ENCODE measurements at regions not wholly inside any gene's neighbourhood (a gene's known extent, or its start where the extent isn't known, plus 50 kb on each side); places are given as distances from the start of the nearest gene placed in this dataset.

GRCh38 chr2:12507295-12507694, 209.4 kb upstream of the TRIB2 start:
- Histone ChIP-seq H3K4me1 (peaks cover 8% of the 10 kb centered on the region), H3K9me3 (replicated peaks) (peaks cover 9% of the 10 kb centered on the region), H3K36me3 (no peaks in the 10 kb centered on the region), H3K27ac (replicated peaks) (no peak overlapping the region), H3K27me3 (ENCODE audit: low read depth) (no peaks in the 10 kb centered on the region), H3K4me3 (no peak overlapping the region)
- TF ChIP-seq, protein P1, sequence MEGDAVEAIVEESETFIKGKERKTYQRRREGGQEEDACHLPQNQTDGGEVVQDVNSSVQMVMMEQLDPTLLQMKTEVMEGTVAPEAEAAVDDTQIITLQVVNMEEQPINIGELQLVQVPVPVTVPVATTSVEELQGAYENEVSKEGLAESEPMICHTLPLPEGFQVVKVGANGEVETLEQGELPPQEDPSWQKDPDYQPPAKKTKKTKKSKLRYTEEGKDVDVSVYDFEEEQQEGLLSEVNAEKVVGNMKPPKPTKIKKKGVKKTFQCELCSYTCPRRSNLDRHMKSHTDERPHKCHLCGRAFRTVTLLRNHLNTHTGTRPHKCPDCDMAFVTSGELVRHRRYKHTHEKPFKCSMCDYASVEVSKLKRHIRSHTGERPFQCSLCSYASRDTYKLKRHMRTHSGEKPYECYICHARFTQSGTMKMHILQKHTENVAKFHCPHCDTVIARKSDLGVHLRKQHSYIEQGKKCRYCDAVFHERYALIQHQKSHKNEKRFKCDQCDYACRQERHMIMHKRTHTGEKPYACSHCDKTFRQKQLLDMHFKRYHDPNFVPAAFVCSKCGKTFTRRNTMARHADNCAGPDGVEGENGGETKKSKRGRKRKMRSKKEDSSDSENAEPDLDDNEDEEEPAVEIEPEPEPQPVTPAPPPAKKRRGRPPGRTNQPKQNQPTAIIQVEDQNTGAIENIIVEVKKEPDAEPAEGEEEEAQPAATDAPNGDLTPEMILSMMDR (IDR thresholded peaks at IDR 0.05; ENCODE audit: borderline replicate concordance), result no peak
- no peak for DNase-seq
- intact Hi-C loops (cut with micrococcal nuclease), result no loop called here

GRCh38 chr2:12510070-12510469, 206.7 kb upstream of the TRIB2 start:
- intact Hi-C loops (cut with micrococcal nuclease), result no loop called here

DNA sequence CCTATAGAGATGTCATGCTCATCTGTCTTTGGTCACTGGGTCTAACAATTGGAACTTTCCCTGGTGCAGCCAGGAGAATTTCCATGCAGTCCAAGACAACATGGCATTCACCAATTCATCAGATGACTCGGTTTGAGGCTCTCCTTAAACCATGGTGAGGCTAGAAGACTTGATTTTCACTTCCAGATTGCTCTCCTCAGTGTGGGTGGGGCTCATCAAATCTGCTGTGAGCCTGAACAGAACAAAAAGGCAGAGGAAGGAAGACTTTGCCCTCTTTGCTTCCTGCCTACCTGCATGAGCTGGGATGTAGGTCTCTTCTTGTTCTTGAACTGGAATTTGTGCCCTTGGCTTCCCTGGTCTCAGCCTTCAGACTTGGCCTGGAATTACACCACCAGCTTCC, 203.4 kb upstream of the TRIB2 start:
- Histone ChIP-seq H3K36me3 (no peaks in the 10 kb centered on the region), H3K27ac (replicated peaks) (no peak overlapping the region), H3K27me3 (ENCODE audit: low read depth) (no peaks in the 10 kb centered on the region), H3K4me3 (no peak overlapping the region), H3K4me1 (peaks cover 7% of the 10 kb centered on the region), H3K9me3 (replicated peaks) (peaks cover 9% of the 10 kb centered on the region)
- TF ChIP-seq, protein P1 (IDR thresholded peaks at IDR 0.05; ENCODE audit: borderline replicate concordance), result no peak
- intact Hi-C loops (cut with micrococcal nuclease), result no loop called here
- no peak for DNase-seq

More at GRCh38 chr2:12510070-12510469, 206.7 kb upstream of the TRIB2 start:
- peaks cover 9% of the 10 kb centered on the region for H3K9me3 ChIP-seq (replicated peaks)
- no peak overlapping the region for H3K27ac ChIP-seq (replicated peaks)
- DNase-seq, result no peak
- peaks cover 7% of the 10 kb centered on the region for H3K4me1 ChIP-seq
- H3K36me3 ChIP-seq, result no peaks in the 10 kb centered on the region
- no peak overlapping the region for H3K4me3 ChIP-seq
- no peaks in the 10 kb centered on the region for H3K27me3 ChIP-seq (ENCODE audit: low read depth)
- TF ChIP-seq, protein P1 (IDR thresholded peaks at IDR 0.05; ENCODE audit: borderline replicate concordance), result no peak

DNA sequence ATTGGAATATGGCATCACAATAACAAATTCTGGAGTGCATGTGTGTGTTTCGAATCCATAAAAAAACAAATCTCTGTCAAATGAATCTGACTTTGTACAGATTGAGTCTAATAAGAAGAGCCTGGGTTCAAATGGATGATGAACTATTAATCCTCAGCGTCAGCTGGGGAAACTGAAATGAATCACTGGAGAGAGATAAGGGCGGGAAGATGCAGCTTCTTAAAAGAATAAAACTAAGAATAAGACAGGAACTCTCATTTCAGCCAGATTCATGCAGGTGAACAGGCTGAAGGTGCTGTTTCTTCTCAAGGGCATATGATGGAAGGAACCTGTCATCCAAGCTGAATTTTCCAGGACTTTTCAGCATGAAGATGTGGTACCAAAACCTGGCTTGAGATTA, 202.6 kb upstream of the TRIB2 start:
- H3K9me3 ChIP-seq (replicated peaks), result peaks cover 9% of the 10 kb centered on the region
- no peaks in the 10 kb centered on the region for H3K27me3 ChIP-seq (ENCODE audit: low read depth)
- peaks cover 7% of the 10 kb centered on the region for H3K4me1 ChIP-seq
- intact Hi-C loops (cut with micrococcal nuclease), result no loop called here
- H3K36me3 ChIP-seq, result no peaks in the 10 kb centered on the region
- TF ChIP-seq, protein P1 (IDR thresholded peaks at IDR 0.05; ENCODE audit: borderline replicate concordance), result no peak
- H3K4me3 ChIP-seq, result no peak overlapping the region
- no peak overlapping the region for H3K27ac ChIP-seq (replicated peaks)
- DNase-seq, result no peak

DNA sequence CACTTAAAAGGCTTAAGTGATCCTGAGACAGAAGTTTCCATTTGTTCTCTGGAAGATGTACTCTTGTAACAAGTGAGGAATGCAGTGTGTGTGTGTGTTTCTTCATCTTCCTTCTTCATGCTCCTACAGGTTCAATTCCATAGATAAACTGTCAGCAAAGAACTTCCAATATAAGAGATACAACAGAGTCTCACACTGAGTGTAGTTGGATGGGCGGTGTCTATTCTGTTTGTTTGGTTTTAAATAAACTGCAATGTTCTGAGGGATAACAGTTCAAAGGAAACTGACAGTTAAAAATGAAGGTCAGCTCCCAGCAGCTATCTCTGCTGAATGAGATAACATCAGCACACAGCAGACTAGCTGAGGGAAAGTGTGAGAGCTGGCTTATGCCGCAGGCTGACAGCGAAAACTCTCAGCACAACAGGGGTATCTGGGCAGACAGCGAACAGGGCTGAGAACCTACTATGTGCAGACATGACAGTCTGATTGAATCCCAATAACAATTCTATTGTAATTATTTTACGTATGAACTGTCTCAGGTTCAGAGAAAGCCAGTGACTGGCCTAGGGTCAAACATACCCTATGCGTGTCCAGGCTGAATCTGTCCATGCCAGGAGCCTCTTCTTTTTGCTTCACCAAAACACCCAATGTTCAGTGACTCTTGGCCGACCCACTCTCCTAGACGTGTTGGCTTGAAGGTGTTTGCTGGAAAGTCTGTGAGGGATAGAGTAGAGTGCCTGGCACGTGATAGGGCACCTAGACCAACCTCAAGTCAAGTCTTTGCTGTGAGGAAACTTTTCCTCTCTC, 201.9 kb upstream of the TRIB2 start:
- Histone ChIP-seq H3K9me3 (replicated peaks) (peaks cover 3% of the 10 kb centered on the region), H3K27ac (replicated peaks) (no peak overlapping the region), H3K4me1 (peaks cover 7% of the 10 kb centered on the region), H3K36me3 (no peaks in the 10 kb centered on the region), H3K4me3 (no peak overlapping the region), H3K27me3 (ENCODE audit: low read depth) (no peaks in the 10 kb centered on the region)
- TF ChIP-seq, protein P1 (IDR thresholded peaks at IDR 0.05; ENCODE audit: borderline replicate concordance), result no peak
- intact Hi-C loops (cut with micrococcal nuclease), result no loop called here
- no peak for DNase-seq

All from left ventricle myocardium inferior (tissue), 1 donor.